GM21381 (cell line): ENCODE measurements at regions not wholly inside any gene's neighbourhood (a gene's known extent, or its start where the extent isn't known, plus 50 kb on each side); places are given as distances from the start of the nearest gene placed in this dataset.
"Not testable (repeated sequence)": the region's sequence is repeated elsewhere in the genome, so short reads cannot be mapped to it uniquely, and the experiment has no call there.

Experiments used
- ATAC-seq: cut with Tn5 transposase; IDR thresholded peaks from one replicate; pipeline ENCODE4 v1.9.1; 2021; ENCODE audit warnings: mild to moderate bottlenecking, moderate library complexity; ENCODE audit not compliant: unreplicated experiment

DNA sequence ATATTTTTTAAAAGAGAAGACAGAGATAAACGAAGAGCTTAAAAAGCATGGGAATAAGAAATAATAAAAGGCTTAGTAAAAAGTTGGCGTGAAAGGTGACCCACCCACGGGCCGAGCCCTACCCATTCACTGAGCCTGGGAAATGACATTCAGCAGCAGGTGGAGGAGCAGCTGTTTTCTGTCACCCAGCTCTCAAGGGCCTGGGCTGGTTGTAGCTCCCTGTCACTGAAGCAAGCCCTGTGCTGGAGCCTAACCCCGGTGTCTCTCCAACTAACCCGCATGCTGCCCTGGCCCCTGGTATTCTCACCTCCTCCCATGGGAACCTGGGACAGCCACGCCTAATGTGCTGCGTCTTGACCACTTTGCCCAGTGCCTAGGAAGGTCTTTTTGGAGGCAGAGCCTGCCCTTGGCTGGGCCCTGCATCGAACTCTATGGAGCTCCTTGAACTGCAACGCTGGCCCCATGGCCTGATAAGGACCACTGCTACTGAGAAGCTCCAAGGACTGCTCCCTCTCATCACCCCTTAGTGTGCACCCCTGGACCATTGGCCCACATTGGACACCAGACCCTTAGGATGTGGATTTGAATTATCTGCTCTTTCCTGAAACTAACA is 68.8 kb upstream of the IYD start:
- ATAC-seq: no peak

GRCh38 chr6:150301846-150302519 is 66.8 kb upstream of the IYD start:
- peak; percentile 64 for ATAC-seq

- ATAC-seq: no peak
These were observed 66.2 kb upstream of the IYD start for GRCh38 chr6:150302520-150303176.

DNA sequence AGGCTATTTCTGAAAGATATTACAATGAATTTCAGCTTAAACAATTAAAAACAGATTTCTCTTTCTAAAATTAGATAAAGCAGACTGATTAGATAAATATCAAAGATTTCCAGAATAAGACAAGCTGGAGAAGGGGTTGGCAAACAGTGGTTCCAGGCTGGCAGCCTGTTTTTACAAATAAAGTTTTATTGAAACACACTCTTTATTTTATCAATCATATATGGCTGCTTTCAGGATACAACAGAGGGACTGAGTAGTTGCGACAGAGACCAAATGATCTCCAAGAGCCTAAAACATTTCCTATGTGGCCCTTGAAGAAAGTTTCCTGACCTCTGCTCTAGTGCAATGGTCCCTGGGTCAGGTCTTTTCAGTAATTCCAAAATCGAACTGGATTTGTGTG is 65.6 kb upstream of the IYD start:
- ATAC-seq: no peak

- no peak for ATAC-seq
These were observed 64.4 kb upstream of the IYD start for GRCh38 chr6:150304429-150304828.

- no peak for ATAC-seq
These were observed 62.5 kb upstream of the IYD start for GRCh38 chr6:150306290-150306689.

GRCh38 chr6:150307520-150307919 is 61.3 kb upstream of the IYD start:
- ATAC-seq: no peak

DNA sequence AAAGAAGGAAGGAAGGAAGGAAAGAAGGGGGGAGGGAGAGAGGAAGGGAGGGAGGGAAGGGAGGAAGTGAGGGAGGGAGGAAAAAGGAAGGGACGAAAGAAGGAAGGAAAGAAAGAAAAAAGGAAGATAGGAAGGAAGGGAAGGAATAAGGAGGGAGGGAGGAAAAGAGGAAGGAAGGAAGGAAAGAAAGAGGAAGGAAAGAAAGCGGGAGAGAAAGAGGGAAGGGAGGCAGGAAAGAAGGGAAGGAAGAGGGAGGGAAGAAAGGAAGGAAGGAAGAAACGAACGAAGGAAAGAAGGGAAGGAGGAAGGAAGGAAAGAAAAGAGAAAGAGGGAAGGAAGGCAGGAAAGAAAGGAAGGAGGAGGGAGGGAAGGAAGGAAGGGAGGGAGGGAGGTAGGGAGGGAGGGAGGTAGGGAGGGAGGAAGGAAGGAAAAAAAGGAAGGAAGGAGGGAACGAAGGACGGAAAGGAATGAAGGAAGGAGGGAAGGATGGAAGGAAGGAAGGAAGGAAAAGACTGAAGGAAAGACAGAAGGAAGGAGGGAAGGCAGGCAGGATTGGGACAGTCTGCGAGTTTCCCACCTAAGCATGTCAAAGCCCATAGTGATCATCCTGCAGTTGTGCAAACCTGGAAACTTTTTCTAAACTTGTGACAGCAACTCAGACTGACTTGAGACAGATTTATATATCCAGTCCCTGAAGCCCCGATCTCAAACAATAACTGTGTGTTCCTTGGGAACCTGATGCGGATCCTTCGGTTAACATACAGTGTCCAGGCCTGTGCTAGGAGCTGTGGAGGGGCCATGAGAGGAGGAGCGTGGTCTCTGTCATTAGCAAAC is 59.8 kb upstream of the IYD start:
- no peak for ATAC-seq

DNA sequence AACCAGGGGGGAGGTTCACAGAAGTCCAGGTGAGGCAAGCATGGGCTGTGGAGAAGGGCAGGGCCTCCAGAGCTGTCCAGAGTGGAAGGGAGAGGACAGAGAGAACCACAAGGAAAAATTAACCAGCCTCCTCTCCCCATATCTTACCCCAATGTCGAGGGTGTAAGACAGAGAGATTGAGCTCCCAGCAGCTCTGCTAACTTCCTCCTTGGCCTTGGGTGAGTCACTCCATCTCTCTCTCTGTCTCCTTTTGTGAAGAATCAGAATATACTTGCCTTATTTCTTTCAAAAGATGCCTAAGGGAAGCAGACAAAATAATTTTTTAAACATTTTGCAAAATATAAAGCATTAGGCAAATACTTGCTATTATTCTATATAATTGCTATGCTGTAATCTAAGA is 58.3 kb upstream of the IYD start:
- no peak for ATAC-seq

GRCh38 chr6:150311149-150311944 is 57.5 kb upstream of the IYD start:
- not testable (repeated sequence) for ATAC-seq

DNA sequence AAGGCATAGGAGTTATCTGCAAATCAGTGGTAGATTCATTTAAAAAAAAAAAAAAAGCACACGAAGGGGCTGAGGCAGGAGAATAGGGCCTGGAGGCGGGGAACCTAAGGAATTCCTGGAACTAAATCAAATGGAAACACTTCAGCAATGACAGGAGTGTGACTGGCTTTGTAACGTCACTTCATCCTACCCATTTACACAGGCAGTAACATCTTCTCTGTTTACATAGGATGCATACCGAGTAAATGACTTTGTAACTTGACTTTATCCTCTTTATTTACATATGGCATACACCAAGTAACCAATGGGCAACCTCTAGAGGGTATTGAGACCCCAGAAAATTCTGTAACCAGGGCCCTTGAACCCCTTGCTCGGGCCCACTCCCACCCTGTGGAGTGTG is 56.4 kb upstream of the IYD start:
- ATAC-seq: no peak

- no peak for ATAC-seq
These were observed 55.8 kb upstream of the IYD start for GRCh38 chr6:150312844-150313584.

GRCh38 chr6:150313781-150314180 is 55.0 kb upstream of the IYD start:
- ATAC-seq: no peak

DNA sequence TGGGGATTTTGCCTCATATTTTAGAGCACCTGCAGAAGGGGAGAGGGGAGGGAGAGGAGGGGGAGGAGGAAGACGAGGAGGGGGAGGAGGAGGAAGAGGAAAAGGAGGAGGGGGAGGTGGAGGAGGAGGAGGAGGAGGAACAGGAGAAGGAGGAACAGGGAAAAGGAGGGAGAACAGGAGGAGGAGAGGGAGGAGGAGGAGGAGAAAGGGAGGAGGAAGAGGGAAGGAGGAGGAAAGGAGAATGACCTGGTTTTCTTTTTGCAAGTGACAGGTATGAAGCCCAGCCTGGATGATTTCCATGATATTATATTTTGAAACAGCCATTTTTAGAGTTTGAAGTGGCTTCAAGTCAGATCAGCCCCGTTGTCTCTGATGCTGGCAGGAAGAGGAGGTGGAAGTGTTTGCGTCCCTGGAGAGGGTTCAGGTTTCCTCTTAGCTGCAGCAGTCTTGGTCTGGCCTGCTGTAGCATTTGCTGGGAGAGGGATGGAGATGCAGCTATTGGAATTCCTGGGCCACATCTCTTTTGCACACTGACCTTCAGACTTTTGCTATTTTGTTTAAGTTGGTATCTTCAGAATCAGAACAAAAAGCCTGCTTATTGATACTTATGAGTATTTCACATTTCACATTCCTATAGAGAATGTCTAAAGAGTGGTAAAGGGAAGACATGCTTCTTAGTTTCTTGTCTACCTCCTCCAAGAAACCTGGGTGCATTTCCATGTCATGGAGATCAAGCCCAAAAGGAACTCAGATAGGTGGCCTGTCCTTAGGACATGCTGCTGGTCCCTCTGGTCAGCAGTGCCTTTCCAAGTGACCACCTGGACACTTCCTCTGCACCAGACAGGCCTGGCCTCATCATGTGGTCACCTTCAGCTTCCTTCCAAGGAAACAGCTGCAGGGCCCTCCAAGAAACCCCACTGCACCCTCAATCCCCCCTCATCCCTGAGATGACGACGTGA is 54.3 kb upstream of the IYD start:
- no peak for ATAC-seq

DNA sequence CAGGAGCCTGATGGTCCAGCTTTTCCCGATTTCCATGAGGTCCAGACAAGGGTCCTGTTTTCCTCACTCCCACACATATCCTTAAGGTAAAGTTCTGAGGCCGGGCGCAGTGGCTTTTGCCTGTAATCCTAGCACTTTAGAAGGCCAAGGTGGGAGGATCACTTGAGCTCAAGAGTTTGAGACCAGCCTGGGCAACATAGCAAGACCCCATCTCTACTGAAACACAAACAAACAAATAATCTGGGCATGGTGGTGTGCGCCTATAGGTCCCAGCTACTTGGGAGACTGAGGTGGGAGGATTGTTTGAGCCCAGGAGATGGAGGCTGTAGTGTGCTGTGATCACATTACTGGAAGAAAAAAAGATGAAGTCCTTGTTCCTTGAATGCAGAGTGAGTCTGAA is 53.2 kb upstream of the IYD start:
- no peak for ATAC-seq

GRCh38 chr6:150316936-150317335 is 51.9 kb upstream of the IYD start:
- ATAC-seq: no peak
